HG03558 (cell line): ENCODE measurements at regions not wholly inside any gene's neighbourhood (a gene's known extent, or its start where the extent isn't known, plus 50 kb on each side); places are given as distances from the start of the nearest gene placed in this dataset.

Experiments
- ATAC-seq: cut with Tn5 transposase; IDR thresholded peaks from one replicate; pipeline ENCODE4 v1.9.1; 2021; ENCODE audit warnings: moderate number of reproducible peaks; ENCODE audit not compliant: unreplicated experiment; ENCODE audit errors: extremely low read depth

GRCh38 chr9:129236441-129237145 is 58.5 kb upstream of the IER5L start:
- no peak for ATAC-seq

DNA sequence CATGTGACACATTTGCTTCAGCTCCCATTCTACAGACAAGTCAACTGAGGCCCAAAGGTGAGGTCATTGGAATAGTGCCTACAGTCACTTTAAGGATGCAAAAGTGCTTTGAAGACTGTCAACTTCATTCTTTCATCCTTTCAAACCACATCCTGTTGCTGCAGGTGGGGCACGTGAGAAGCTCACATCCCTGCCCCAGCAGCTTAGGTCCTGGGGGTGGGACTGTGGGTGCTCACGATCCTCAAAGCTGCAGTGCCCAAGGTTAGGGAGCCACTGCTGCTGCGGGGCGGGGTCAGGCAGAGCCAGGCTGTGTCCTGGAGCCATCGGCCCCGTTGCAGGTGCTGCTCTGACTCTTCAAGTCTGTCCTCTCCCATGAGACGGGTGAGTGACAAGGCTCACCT is 57.9 kb upstream of the IER5L start:
- ATAC-seq: no peak

DNA sequence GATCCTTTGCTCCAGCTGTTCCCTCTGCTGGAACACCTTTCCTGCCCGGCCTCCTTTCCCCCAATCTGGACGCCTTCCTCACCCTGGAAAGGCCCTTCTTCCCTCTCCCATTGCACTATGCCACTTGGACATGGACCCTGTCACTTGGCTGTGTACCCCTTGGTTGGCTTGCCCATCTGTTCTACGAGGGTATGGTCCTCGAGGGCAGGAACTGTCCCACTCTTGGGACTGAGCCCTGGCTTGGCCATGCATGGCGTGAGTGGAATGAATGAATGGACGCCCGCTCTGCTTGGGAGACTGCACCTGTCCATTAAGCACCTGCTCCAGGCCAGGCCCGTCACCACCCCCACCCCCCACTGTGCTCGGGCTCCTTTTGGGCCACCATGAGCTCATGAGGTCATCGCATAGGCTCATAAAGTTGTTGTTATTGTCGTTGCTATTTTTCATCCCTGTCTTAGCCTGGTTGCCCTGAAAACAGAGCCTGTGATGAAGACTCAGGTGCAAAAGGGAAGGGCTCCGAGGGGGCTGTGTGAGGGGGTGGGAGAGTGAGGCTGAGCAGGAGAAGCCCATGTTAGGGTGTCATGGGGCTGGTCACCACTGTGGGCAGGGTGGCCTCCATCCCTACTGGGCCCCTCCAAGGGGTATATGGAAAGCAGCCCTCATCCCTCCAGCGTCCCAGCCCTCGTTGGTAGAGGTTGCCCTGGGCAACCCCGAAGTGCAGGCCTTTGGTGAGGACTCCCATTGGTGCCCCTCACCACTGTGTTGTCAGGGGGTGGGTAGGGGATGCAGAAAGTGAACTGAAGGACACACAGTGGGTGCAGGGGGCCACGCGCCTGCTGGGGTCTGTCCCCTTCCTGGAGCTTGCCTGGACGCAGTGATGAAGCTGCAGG is 57.2 kb upstream of the IER5L start:
- ATAC-seq: no peak

GRCh38 chr9:129234491-129234890 is 56.4 kb upstream of the IER5L start:
- ATAC-seq: no peak

DNA sequence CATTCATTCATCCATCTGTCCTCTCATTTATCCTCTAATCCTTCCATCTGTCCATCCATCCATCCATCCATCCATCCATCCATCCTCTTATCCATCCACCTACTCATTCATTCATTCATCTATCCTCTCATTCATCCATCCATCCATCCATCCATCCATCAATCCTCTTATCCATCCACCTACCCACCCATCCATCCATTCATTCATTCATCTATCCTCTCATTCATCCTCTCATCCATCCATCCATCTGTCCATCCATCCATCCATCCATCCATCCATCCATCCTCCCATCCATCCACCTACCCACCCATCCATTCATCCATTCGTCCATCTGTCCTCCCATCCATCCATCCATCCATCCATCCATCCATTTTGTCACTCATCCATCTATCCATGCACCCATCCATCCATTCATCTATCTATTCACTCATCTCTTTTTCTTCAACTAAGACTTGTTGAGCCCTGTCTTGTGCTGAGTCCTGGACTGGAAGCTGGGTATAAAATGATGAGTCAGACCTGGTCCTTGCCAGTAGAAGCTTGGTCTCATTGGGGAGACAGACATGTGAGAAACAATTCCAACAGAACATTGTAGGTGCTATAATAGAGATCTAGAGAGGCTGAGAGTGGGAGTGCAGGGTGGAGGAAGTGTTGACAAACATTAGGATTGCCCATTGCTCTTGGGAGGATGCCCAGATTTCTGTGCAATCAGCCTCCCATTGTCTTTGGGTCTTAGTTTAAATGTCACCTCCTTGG is 55.0 kb upstream of the IER5L start:
- no peak for ATAC-seq

- ATAC-seq: no peak
Observed at GRCh38 chr9:129231759-129232158, 53.7 kb upstream of the IER5L start.

GRCh38 chr9:129231022-129231739 is 53.1 kb upstream of the IER5L start:
- no peak for ATAC-seq

GRCh38 chr9:129230302-129230701 is 52.2 kb upstream of the IER5L start:
- ATAC-seq: no peak
